Astrocyte (in vitro differentiated cells and primary cell): ENCODE measurements at regions not wholly inside any gene's neighbourhood (a gene's known extent, or its start where the extent isn't known, plus 50 kb on each side); places are given as distances from the start of the nearest gene placed in this dataset.

Source experiments
- CTCF ChIP-seq: IDR thresholded peaks from 2 replicates; pipeline ENCODE4 v1.5.1; 2011; ENCODE audit warnings: low read depth, mild to moderate bottlenecking, inconsistent platforms, low read length, moderate library complexity; ENCODE audit not compliant: insufficient read depth
- EZH2 ChIP-seq: IDR thresholded peaks from 2 replicates; pipeline ENCODE4 v1.6.1; 2012; ENCODE audit warnings: mild to moderate bottlenecking, low read length, inconsistent platforms; ENCODE audit not compliant: insufficient read depth

DNA sequence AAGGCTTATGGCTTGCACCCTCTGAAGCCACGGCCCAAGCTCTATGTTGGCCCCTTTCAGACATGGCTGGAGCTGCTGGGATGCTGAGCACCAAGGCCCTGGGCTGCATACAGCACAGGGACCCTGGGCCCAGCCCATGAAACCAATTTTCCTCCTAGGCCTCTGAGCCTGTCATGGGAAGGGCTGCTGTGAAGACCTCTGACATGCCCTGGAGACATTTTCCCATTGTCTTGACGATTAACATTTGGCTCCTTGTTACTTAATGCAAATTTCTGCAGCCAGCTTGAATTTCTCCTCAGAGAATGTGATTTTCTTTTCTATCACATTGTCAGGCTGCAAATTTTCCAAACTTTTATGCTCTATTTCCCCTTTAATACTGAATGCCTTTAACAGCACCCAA lies 844.7 kb downstream of the PCDH18 start:
- TF ChIP-seq CTCF: no peak
- TF ChIP-seq EZH2: no peak
